Suppressor macrophage (primary cell): ENCODE measurements at regions not wholly inside any gene's neighbourhood (a gene's known extent, or its start where the extent isn't known, plus 50 kb on each side); places are given as distances from the start of the nearest gene placed in this dataset.
"Not testable (repeated sequence)": the region's sequence is repeated elsewhere in the genome, so short reads cannot be mapped to it uniquely, and the experiment has no call there.

Experiments
- DNase-seq, 4 experiments: peaks; one replicate each; pipeline ENCODE4 v3.0.0-alpha.2; 2020 to 2022

- DNase-seq = no peak
These were observed 153.5 kb downstream of the MYCN start for GRCh38 chr2:16093639-16094529.

GRCh38 chr2:16092861-16093638, 152.7 kb downstream of the MYCN start:
- no peak for DNase-seq

GRCh38 chr2:16091576-16092282, 151.4 kb downstream of the MYCN start:
- no peak for DNase-seq

GRCh38 chr2:16090650-16091575, 150.6 kb downstream of the MYCN start:
- no peak for DNase-seq

- not testable (repeated sequence) for DNase-seq
These were observed 149.1 kb downstream of the MYCN start for GRCh38 chr2:16089491-16089890.

GRCh38 chr2:16088802-16089112, 148.4 kb downstream of the MYCN start:
- DNase-seq = no peak

GRCh38 chr2:16088035-16088801, 147.9 kb downstream of the MYCN start:
- no peak for DNase-seq

GRCh38 chr2:16086136-16086535, 145.8 kb downstream of the MYCN start:
- DNase-seq = not testable (repeated sequence)

- DNase-seq = no peak
These were observed 144.7 kb downstream of the MYCN start for GRCh38 chr2:16085073-16085472.

GRCh38 chr2:16084274-16084673, 143.9 kb downstream of the MYCN start:
- DNase-seq = no peak

GRCh38 chr2:16082276-16082675, 141.9 kb downstream of the MYCN start:
- DNase-seq = no peak

GRCh38 chr2:16081316-16082200, 141.2 kb downstream of the MYCN start:
- DNase-seq = no peak

- DNase-seq = no peak
These were observed 140.2 kb downstream of the MYCN start for GRCh38 chr2:16080516-16080915.

- DNase-seq = no peak
These were observed 139.7 kb downstream of the MYCN start for GRCh38 chr2:16080071-16080470.

- DNase-seq = no peak
These were observed 139.3 kb downstream of the MYCN start for GRCh38 chr2:16079637-16080036.

GRCh38 chr2:16077601-16078000, 137.3 kb downstream of the MYCN start:
- DNase-seq = no peak

- DNase-seq = no peak
These were observed 136.6 kb downstream of the MYCN start for GRCh38 chr2:16076911-16077310.

- DNase-seq = no peak
These were observed 135.0 kb downstream of the MYCN start for GRCh38 chr2:16075045-16076012.

GRCh38 chr2:16073921-16074425, 133.6 kb downstream of the MYCN start:
- no peak for DNase-seq
